Suprapubic skin (tissue), 4 donors: ENCODE measurements at regions not wholly inside any gene's neighbourhood (a gene's known extent, or its start where the extent isn't known, plus 50 kb on each side); places are given as distances from the start of the nearest gene placed in this dataset.

Experiments used
- CTCF ChIP-seq, 2 donors: fragments of 200-600 bp in 1 of 2; fragments of 450-650 bp in 1 of 2; sonication (generic) in 1 of 2; IDR thresholded peaks; one replicate each; pipeline ENCODE4 v1.5.1; 2016 to 2019; ENCODE audit warnings: antibody characterized with exemption in 2 of 2, mild to moderate bottlenecking in 1 of 2, moderate library complexity in 1 of 2
- POLR2A ChIP-seq, 2 donors: fragments of 450-650 bp; IDR thresholded peaks; one replicate each; pipeline ENCODE4 v1.6.1; 2017; ENCODE audit warnings: antibody characterized with exemption in 2 of 2, mild to moderate bottlenecking in 2 of 2, moderate library complexity in 2 of 2
- POLR2AphosphoS5 ChIP-seq, 3 donors: sonication (generic); formaldehyde crosslinking; IDR thresholded peaks; one replicate each; pipeline ENCODE4 v1.6.1; 2017; ENCODE audit warnings: antibody characterized with exemption in 3 of 3

DNA sequence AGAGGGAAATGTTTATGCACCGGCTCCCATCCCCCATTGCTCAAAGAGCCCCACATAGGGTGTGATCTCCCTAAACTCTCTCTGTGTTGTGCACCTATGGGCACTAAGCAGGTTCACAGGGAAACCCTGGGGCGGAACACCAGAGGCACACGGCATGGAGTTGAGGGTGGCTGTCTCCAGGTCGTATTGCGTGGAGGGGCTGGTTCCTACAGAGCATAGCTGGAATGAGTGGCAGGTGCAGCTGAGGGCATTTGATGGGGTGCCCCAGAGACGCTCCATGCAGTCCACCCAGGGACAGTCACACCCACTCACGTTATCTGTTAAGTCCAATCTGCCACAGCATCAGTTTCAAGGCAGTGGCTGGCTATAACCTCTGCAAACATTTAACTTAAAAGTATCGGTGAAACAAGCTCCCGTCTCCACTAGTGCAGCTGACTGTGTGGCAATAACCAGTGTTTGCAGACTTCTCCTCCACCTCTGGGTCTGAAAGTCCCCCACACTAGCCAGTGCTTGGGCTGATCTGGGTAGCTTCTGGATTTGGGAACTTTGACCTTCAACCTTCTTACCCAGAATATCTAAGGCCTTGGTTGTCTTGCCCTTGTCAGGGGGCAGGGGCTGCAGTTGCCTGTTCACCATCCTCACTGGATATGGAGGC is 249.2 kb upstream of the ZNF32 start:
- TF ChIP-seq POLR2A (IDR thresholded peaks at IDR 0.05): no peak
- no peak for TF ChIP-seq POLR2AphosphoS5 (IDR thresholded peaks at IDR 0.05)
- no peak for TF ChIP-seq CTCF (IDR thresholded peaks at IDR 0.05)
